ENCODE measurements at regions not wholly inside any gene's neighbourhood (a gene's known extent, or its start where the extent isn't known, plus 50 kb on each side); places are given as distances from the start of the nearest gene placed in this dataset.

DNA sequence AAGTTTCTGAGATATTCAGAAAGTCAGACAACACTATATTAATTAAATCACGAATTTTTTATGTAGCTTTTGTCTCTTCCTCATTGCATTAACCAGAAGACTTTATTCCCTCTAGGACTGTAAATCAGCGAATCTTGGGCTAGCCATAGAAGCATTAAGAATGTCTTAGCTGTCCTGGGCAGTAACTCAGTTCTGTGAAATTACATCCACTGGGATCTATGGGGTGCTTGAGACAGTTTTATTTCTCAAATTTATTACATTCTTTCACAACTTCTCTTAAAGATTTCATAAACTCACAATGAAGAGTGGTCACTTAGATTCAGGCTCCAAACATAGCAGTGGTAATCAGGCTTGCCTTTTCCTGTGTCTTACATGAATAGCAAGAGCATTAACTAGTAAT is 1153.4 kb downstream of the CDH8 start:
- Mint-ChIP-seq H3K27me3 (no peaks in the 10 kb centered on the region), H3K36me3 (no peaks in the 10 kb centered on the region), H3K4me1 (no peaks in the 10 kb centered on the region), H3K4me3 (no peak overlapping the region), H3K9me3 (peaks cover 2 to 22% (median 14%) of the 10 kb centered on the region in 9 donors), H3K27ac (no peak overlapping the region)
- POLR2A ChIA-PET: no interaction called here
- DNase-seq (no peak), ATAC-seq (no peak)

GRCh38 chr16:60852635-60853034 is 1183.6 kb downstream of the CDH8 start:
- Mint-ChIP-seq H3K9me3 (peaks cover 4 to 36% (median 11%) of the 10 kb centered on the region in 9 donors), H3K4me1 (no peaks in the 10 kb centered on the region), H3K27me3 (no peaks in the 10 kb centered on the region), H3K27ac (no peak overlapping the region), H3K36me3 (no peaks in the 10 kb centered on the region), H3K4me3 (no peak overlapping the region)
- ATAC-seq (no peak), DNase-seq (no peak)
- POLR2A ChIA-PET: no interaction called here

DNA sequence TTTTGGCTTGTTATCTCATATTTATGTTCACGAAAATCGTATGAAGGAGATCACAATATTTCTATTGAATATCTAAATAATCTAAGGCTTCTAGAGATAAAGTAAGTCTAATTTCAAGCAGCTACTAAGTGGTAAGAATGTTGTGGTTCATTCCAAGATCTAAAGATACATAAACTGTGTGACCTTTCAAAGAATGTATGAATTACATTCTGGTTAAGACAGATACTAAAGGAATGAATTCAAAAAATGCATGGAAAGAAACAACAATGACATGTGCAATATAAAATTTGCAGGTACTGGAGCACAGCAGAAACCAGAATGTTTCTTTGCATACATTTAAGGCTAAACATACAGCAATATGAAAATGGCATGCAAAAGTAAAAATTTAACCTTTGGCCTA is 1214.6 kb downstream of the CDH8 start:
- H3K9me3 Mint-ChIP-seq: peaks cover 0 to 40% (median 8%) of the 10 kb centered on the region in 9 donors
- no peaks in the 10 kb centered on the region for H3K27me3 Mint-ChIP-seq
- H3K4me1 Mint-ChIP-seq: no peaks in the 10 kb centered on the region
- H3K36me3 Mint-ChIP-seq: no peaks in the 10 kb centered on the region
- ATAC-seq (no peak), DNase-seq (no peak)
- H3K4me3 Mint-ChIP-seq: no peak overlapping the region
- H3K27ac Mint-ChIP-seq: no peak overlapping the region
- POLR2A ChIA-PET: no interaction called here

GRCh38 chr16:60820361-60820760 is 1215.9 kb downstream of the CDH8 start:
- Mint-ChIP-seq H3K4me1 (no peaks in the 10 kb centered on the region), H3K27me3 (no peaks in the 10 kb centered on the region), H3K27ac (no peak overlapping the region), H3K9me3 (peaks cover 0 to 39% (median 8%) of the 10 kb centered on the region in 9 donors), H3K4me3 (no peak overlapping the region), H3K36me3 (peaks cover 0 to 5% (median 0%) of the 10 kb centered on the region in 3 donors)
- ATAC-seq (no peak), DNase-seq (no peak)
- POLR2A ChIA-PET: no interaction called here

- peaks cover 0 to 5% (median 0%) of the 10 kb centered on the region in 3 donors for H3K36me3 Mint-ChIP-seq
- ATAC-seq (no peak), DNase-seq (no peak)
- POLR2A ChIA-PET: no interaction called here
- H3K27ac Mint-ChIP-seq: no peak overlapping the region
- peaks cover 2 to 25% (median 7%) of the 10 kb centered on the region in 9 donors for H3K9me3 Mint-ChIP-seq
- H3K4me1 Mint-ChIP-seq: no peaks in the 10 kb centered on the region
- H3K4me3 Mint-ChIP-seq: no peak overlapping the region
- H3K27me3 Mint-ChIP-seq: no peaks in the 10 kb centered on the region
Measured at GRCh38 chr16:60818465-60818864, 1217.8 kb downstream of the CDH8 start.

DNA sequence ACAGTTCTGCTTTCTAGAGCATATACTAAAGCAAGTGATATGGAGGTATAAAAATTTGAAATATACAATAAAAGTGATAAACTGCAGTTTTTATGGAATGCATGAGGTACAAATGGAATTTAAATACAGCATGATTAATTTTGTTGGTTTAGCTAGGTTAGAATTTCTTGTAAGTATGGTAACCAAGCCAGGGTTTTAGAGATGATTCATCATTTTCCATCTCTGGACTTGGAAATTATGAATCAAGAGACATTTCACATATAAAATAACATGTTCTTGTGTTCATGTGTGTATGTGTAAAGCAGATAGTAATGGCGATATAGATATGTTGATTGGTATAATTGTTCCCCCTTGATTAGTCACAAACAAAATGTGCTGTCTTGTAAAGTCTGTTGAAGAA is 1219.8 kb downstream of the CDH8 start:
- POLR2A ChIA-PET: no interaction called here
- peaks cover 0 to 5% (median 0%) of the 10 kb centered on the region in 3 donors for H3K36me3 Mint-ChIP-seq
- H3K27me3 Mint-ChIP-seq: no peaks in the 10 kb centered on the region
- DNase-seq: no peak
- no peaks in the 10 kb centered on the region for H3K4me1 Mint-ChIP-seq
- no peak overlapping the region for H3K27ac Mint-ChIP-seq
- no peak for ATAC-seq
- H3K9me3 Mint-ChIP-seq: peaks cover 0 to 21% (median 4%) of the 10 kb centered on the region in 9 donors
- H3K4me3 Mint-ChIP-seq: no peak overlapping the region

DNA sequence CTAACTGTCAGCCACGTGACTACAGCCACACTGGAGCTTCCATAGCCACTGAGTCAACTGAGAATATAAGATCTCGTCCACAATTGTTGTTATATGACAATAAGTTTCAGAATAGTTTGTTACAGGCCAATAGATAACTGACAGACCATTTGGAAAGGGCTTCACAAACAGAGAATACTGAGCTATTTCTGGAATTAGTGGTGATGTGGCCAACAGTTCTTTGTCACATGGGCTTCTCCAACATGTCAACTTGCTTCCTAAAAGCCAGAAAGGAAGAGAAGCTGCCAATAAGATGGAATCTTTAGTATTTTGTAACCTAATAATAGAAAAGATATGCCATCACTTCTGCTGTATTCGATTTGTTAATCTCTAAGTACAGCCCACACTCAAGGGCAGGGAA is 1220.4 kb downstream of the CDH8 start:
- POLR2A ChIA-PET: no interaction called here
- H3K36me3 Mint-ChIP-seq: peaks cover 0 to 5% (median 0%) of the 10 kb centered on the region in 3 donors
- peaks cover 0 to 21% (median 4%) of the 10 kb centered on the region in 9 donors for H3K9me3 Mint-ChIP-seq
- ATAC-seq: no peak
- H3K4me1 Mint-ChIP-seq: no peaks in the 10 kb centered on the region
- no peak overlapping the region for H3K4me3 Mint-ChIP-seq
- H3K27ac Mint-ChIP-seq: no peak overlapping the region
- no peak for DNase-seq
- no peaks in the 10 kb centered on the region for H3K27me3 Mint-ChIP-seq

GRCh38 chr16:60815033-60815432 is 1221.2 kb downstream of the CDH8 start:
- no peak overlapping the region for H3K27ac Mint-ChIP-seq
- POLR2A ChIA-PET: no interaction called here
- DNase-seq (no peak), ATAC-seq (no peak)
- H3K27me3 Mint-ChIP-seq: no peaks in the 10 kb centered on the region
- peaks cover 0 to 5% (median 0%) of the 10 kb centered on the region in 3 donors for H3K36me3 Mint-ChIP-seq
- H3K4me1 Mint-ChIP-seq: no peaks in the 10 kb centered on the region
- no peak overlapping the region for H3K4me3 Mint-ChIP-seq
- peaks cover 0 to 21% (median 4%) of the 10 kb centered on the region in 9 donors for H3K9me3 Mint-ChIP-seq

- H3K4me3 Mint-ChIP-seq: no peak overlapping the region
- H3K4me1 Mint-ChIP-seq: no peaks in the 10 kb centered on the region
- no peaks in the 10 kb centered on the region for H3K27me3 Mint-ChIP-seq
- peaks cover 0 to 25% (median 11%) of the 10 kb centered on the region in 9 donors for H3K9me3 Mint-ChIP-seq
- no peak for DNase-seq
- peaks cover 0 to 5% (median 0%) of the 10 kb centered on the region in 3 donors for H3K36me3 Mint-ChIP-seq
- no peak for ATAC-seq
- no peak overlapping the region for H3K27ac Mint-ChIP-seq
- POLR2A ChIA-PET: no interaction called here
Measured at GRCh38 chr16:60811657-60812056, 1224.6 kb downstream of the CDH8 start.

GRCh38 chr16:60811051-60811608 is 1225.1 kb downstream of the CDH8 start:
- Mint-ChIP-seq H3K27me3 (no peaks in the 10 kb centered on the region), H3K4me3 (no peak overlapping the region), H3K4me1 (no peaks in the 10 kb centered on the region), H3K27ac (no peak overlapping the region), H3K9me3 (peaks cover 3 to 26% (median 12%) of the 10 kb centered on the region in 9 donors), H3K36me3 (peaks cover 0 to 5% (median 0%) of the 10 kb centered on the region in 3 donors)
- DNase-seq (no peak), ATAC-seq (no peak)
- POLR2A ChIA-PET: no interaction called here

DNA sequence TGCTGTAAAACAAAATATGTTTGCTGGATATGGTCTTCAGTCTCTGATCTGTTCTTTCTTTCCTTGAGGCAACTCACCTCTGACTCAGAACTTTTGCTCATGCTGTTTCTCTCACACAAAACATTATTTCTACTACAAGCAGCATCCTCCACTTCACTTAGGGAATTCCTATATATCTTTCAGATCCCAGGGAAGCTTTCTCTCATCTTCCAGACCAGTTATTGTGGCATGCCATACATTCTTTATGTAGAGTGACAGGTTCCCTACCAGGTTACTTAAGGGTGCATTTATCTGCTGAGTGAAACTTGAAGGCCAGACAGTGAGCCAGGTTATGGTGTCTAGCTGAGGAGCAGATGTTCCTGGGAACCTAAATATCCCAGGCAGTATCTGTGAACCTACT is 1226.0 kb downstream of the CDH8 start:
- H3K4me1 Mint-ChIP-seq: no peaks in the 10 kb centered on the region
- DNase-seq (no peak), ATAC-seq (no peak)
- no peak overlapping the region for H3K4me3 Mint-ChIP-seq
- no peak overlapping the region for H3K27ac Mint-ChIP-seq
- POLR2A ChIA-PET: no interaction called here
- H3K27me3 Mint-ChIP-seq: no peaks in the 10 kb centered on the region
- peaks cover 4 to 29% (median 13%) of the 10 kb centered on the region in 9 donors for H3K9me3 Mint-ChIP-seq
- H3K36me3 Mint-ChIP-seq: no peaks in the 10 kb centered on the region

GRCh38 chr16:60792437-60792836 is 1243.8 kb downstream of the CDH8 start:
- Mint-ChIP-seq H3K27ac (no peak overlapping the region), H3K36me3 (no peaks in the 10 kb centered on the region), H3K4me3 (no peak overlapping the region), H3K27me3 (no peaks in the 10 kb centered on the region), H3K4me1 (no peaks in the 10 kb centered on the region), H3K9me3 (peaks cover 7 to 47% (median 14%) of the 10 kb centered on the region in 9 donors)
- no peak for ATAC-seq
- no peak for DNase-seq
- POLR2A ChIA-PET: no interaction called here

DNA sequence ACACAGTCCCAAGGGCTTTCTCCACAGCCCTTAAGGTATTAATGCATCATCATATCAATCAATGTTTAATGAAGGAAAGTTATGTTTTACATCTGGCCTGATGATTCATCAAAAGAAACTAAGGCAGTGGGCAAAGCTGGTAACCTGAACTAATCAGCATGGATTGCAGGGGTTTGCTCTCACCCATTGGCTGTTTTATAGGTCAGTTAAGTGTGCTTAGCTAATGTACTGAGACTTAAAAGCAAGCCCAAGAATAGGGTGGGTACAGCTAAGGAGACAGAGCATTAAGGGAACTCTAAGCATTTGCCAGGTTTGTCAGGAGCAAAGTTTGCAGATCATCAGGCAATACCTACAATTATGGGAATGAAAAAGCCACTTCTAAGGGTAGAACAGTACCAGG is 1247.6 kb downstream of the CDH8 start:
- H3K4me3 Mint-ChIP-seq: no peak overlapping the region

DNA sequence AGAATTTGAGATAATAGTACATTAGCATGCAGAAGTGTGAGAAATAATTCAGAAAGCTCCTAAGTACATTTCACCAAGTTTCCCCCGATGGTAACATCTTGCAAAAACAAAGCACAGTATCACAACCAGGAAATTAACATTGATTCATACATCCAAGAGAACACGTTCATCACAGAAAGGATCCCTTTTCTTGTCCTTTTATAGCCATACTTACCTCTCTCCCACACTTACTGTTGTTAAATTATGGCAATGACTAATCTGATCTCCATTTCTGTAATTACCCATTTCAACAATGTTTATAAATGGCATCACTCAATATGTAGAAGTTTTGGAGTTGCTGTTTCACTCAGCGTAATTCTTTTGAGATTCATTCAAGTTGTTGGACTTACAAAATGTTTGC is 1260.0 kb downstream of the CDH8 start:
- POLR2A ChIA-PET: no interaction called here
- no peak for DNase-seq
- no peak overlapping the region for H3K4me3 Mint-ChIP-seq
- peaks cover 0 to 2% (median 0%) of the 10 kb centered on the region in 4 donors for H3K4me1 Mint-ChIP-seq
- peaks cover 0 to 22% (median 0%) of the 10 kb centered on the region in 3 donors for H3K36me3 Mint-ChIP-seq
- no peak for ATAC-seq
- H3K9me3 Mint-ChIP-seq: peaks cover 8 to 48% (median 15%) of the 10 kb centered on the region in 9 donors
- no peaks in the 10 kb centered on the region for H3K27me3 Mint-ChIP-seq
- no peak overlapping the region for H3K27ac Mint-ChIP-seq

More for the DNA sequence above, 1247.6 kb downstream of the CDH8 start:
- ATAC-seq (no peak), DNase-seq (no peak)
- Mint-ChIP-seq H3K27me3 (no peaks in the 10 kb centered on the region), H3K9me3 (peaks cover 1 to 52% (median 23%) of the 10 kb centered on the region in 9 donors), H3K36me3 (no peaks in the 10 kb centered on the region), H3K4me1 (no peaks in the 10 kb centered on the region), H3K27ac (no peak overlapping the region)
- POLR2A ChIA-PET: no interaction called here

Data from naive thymus-derived CD8-positive, alpha-beta T cell (primary cell).